K562 (cell line): ENCODE measurements at regions not wholly inside any gene's neighbourhood (a gene's known extent, or its start where the extent isn't known, plus 50 kb on each side); places are given as distances from the start of the nearest gene placed in this dataset.

ENCODE experiments used
- ATAC-seq: fragments of 200-7000 bp; cut with Tn5 transposase; 3 replicates; pipeline ENCODE4 v1.9.1; 2020; ENCODE audit warnings: moderate library complexity
- BruUV-seq: library from RNA; stranded (reverse); fragments of 400-500 nt; replicated peaks from 2 replicates; lab custom pipeline; 2021; lab: Mats Ljungman, UMichigan
- CTCF ChIA-PET: fragments of 300-600 bp; formaldehyde crosslinking; extraction: SDS; loops from one replicate; lab custom pipeline; 2021; ENCODE audit warnings: low intra/inter-chr PET ratio; lab: Yijun Ruan, JAX
- POLR2A ChIA-PET: fragments of 300-600, 350-650 bp; sonication (Branson Sonifier 250); formaldehyde crosslinking; extraction: SDS; loops from one replicate; lab custom pipeline; 2021; ENCODE audit warnings: antibody characterized with exemption, inconsistent platforms; lab: Yijun Ruan, JAX
- DNase-seq, 4 experiments: peaks; one replicate each; pipeline versions ENCODE4 v3.0.0 to v3.0.0-alpha.2; 2011 to 2018; ENCODE audit warnings: low spot score in 3 of 4, mixed read lengths in 3 of 4; ENCODE audit errors: extremely low read depth in 1 of 4
- FAIRE-seq: peaks from 2 replicates; lab custom pipeline; 2011; peaks lifted over from hg19 to GRCh38; lab: Jason Lieb, UNC
- H2AFZ ChIP-seq: 2 replicates; pipeline ENCODE4 v1.6.0; 2011; ENCODE audit warnings: low read depth, low read length, control low read depth, inconsistent platforms
- H3K27ac ChIP-seq: fragments of 200-600 bp; 3 replicates; pipeline ENCODE4 v1.8.0; 2011; ENCODE audit warnings: low read depth, mild to moderate bottlenecking, control low read depth, inconsistent platforms, low read length, moderate library complexity, mixed read lengths; ENCODE audit errors: extremely low read depth
- H3K27me3 ChIP-seq, 2 experiments: fragments of 300-600 bp in 1 of 2; 2 replicates in 1 of 2; 3 replicates in 1 of 2; pipeline versions ENCODE4 v1.6.0 to v1.8.0; 2011; ENCODE audit warnings: inconsistent platforms in 2 of 2, low read length in 2 of 2, mild to moderate bottlenecking in 1 of 2, mixed read lengths in 1 of 2, moderate library complexity in 1 of 2; ENCODE audit not compliant: control insufficient read depth in 2 of 2, insufficient read depth in 2 of 2
- H3K36me3 ChIP-seq: fragments of 300-600 bp; 3 replicates; pipeline ENCODE4 v1.8.0; 2011; ENCODE audit warnings: mild to moderate bottlenecking, low read length, inconsistent platforms; ENCODE audit not compliant: control insufficient read depth, insufficient read depth
- H3K4me1 ChIP-seq, 2 experiments: fragments of 200-600 bp in 1 of 2; replicated peaks in 1 of 2; 2 replicates in 1 of 2; 3 replicates in 1 of 2; pipeline versions ENCODE4 v1.5.1 to v1.8.0; 2011; ENCODE audit warnings: inconsistent platforms in 2 of 2, low read length in 2 of 2, mild to moderate bottlenecking in 1 of 2, mixed read lengths in 1 of 2, moderate library complexity in 1 of 2; ENCODE audit not compliant: control insufficient read depth in 2 of 2, insufficient read depth in 2 of 2
- H3K4me2 ChIP-seq: 2 replicates; pipeline ENCODE4 v1.6.1; 2011; ENCODE audit warnings: low read length, control low read depth, inconsistent platforms, mixed read lengths; ENCODE audit not compliant: insufficient read depth
- H3K4me3 ChIP-seq: fragments of 200-600 bp; sonication (generic), shearing (Covaris generic); 2 replicates; pipeline ENCODE4 v1.5.1; 2016; ENCODE audit warnings: control low read depth, inconsistent platforms
- H3K79me2 ChIP-seq: fragments of 200-600 bp; 3 replicates; pipeline ENCODE4 v1.8.0; 2011; ENCODE audit warnings: low read length, inconsistent platforms; ENCODE audit not compliant: control insufficient read depth, insufficient read depth
- H3K9ac ChIP-seq, 2 experiments: 2 replicates each; pipeline versions ENCODE4 v1.6.0 to v1.6.1; 2011; ENCODE audit warnings: low read depth in 2 of 2, low read length in 2 of 2, control low read depth in 1 of 2, inconsistent platforms in 1 of 2, mild to moderate bottlenecking in 1 of 2, mixed read lengths in 1 of 2; ENCODE audit not compliant: insufficient read depth in 1 of 2
- H3K9me1 ChIP-seq: one replicate; pipeline ENCODE4 v1.6.0; 2011; ENCODE audit warnings: inconsistent platforms, mild to moderate bottlenecking, low read length, moderate library complexity; ENCODE audit not compliant: control insufficient read depth, insufficient read depth
- H3K9me3 ChIP-seq: replicated peaks from 2 replicates; pipeline ENCODE4 v1.5.1; 2011; ENCODE audit warnings: low read depth, low read length, inconsistent platforms; ENCODE audit not compliant: control insufficient read depth, insufficient read depth
- H4K20me1 ChIP-seq: replicated peaks from 2 replicates; pipeline ENCODE4 v1.6.1; 2011; ENCODE audit warnings: low read length, inconsistent platforms, mixed read lengths; ENCODE audit not compliant: control insufficient read depth, insufficient read depth
- CAMTA2 ChIP-seq: fragments of 250-450 bp; sonication (Bioruptor Pico); conservative IDR thresholded peaks from 2 replicates; pipeline ENCODE4 v1.5.1; 2022
- CEBPB ChIP-seq: fragments of 450-650 bp; IDR thresholded peaks from 2 replicates; pipeline ENCODE4 v1.6.1; 2016; ENCODE audit warnings: missing genetic modification characterization, missing compliant biosample characterization
- CHD4 ChIP-seq: fragments of 200-600 bp; sonication (generic); IDR thresholded peaks from 3 replicates; pipeline ENCODE4 v1.6.1; 2012; ENCODE audit warnings: low read depth, mild to moderate bottlenecking, mixed read lengths, low read length, inconsistent platforms; ENCODE audit not compliant: insufficient read depth, insufficient replicate concordance, poor library complexity, severe bottlenecking
- DACH1 ChIP-seq: fragments of 450-650 bp; IDR thresholded peaks from 2 replicates; pipeline ENCODE4 v1.6.1; 2018; ENCODE audit not compliant: partially characterized antibody
- ESRRA ChIP-seq: fragments of 450-650 bp; IDR thresholded peaks from 2 replicates; pipeline ENCODE4 v1.6.1; 2014; ENCODE audit warnings: low read depth, mild to moderate bottlenecking, moderate library complexity, borderline replicate concordance
- FOS ChIP-seq: IDR thresholded peaks from 3 replicates; pipeline ENCODE4 v1.6.1; 2011; ENCODE audit not compliant: insufficient read length; ENCODE audit errors: extremely low read depth
- KLF16 ChIP-seq: IDR thresholded peaks from 2 replicates; pipeline ENCODE4 v1.6.1; 2016; ENCODE audit warnings: antibody characterized with exemption
- PCBP2 ChIP-seq: fragments of 200-400 bp; formaldehyde crosslinking; IDR thresholded peaks from 2 replicates; pipeline ENCODE4 v1.6.1; 2018; ENCODE audit warnings: low read length, low read depth, mild to moderate bottlenecking, moderate library complexity; ENCODE audit not compliant: poor library complexity, severe bottlenecking
- PRMT5 ChIP-seq: sonication (generic); formaldehyde crosslinking; IDR thresholded peaks from 2 replicates; pipeline ENCODE4 v1.5.0; 2020; ENCODE audit warnings: missing genetic modification reagents
- SETDB1 ChIP-seq: IDR thresholded peaks from one replicate; pipeline ENCODE4 v1.6.1; 2012; ENCODE audit warnings: low read length, control low read depth, inconsistent platforms
- SPI1 ChIP-seq: IDR thresholded peaks from 2 replicates; pipeline ENCODE4 v1.6.1; 2011; ENCODE audit warnings: low read depth, low read length, control low read depth, borderline replicate concordance
- ZFP36 ChIP-seq: fragments of 150-350 bp; IDR thresholded peaks from 2 replicates; pipeline ENCODE4 v1.6.1; 2018; ENCODE audit warnings: low read length, low read depth; ENCODE audit not compliant: partially characterized antibody
- ZNF134 ChIP-seq: fragments of 250-450 bp; sonication (Bioruptor Pico); conservative IDR thresholded peaks from 2 replicates; pipeline ENCODE4 v1.4.0; 2020
- ZNF197 ChIP-seq: fragments of 200-800 bp; sonication (Bioruptor generic); IDR thresholded peaks from 2 replicates; pipeline ENCODE4 v1.6.1; 2016; ENCODE audit warnings: low read depth, missing genetic modification characterization, missing compliant biosample characterization
- ZNF212 ChIP-seq: fragments of 450-650 bp; formaldehyde crosslinking; IDR thresholded peaks from 2 replicates; pipeline ENCODE4 v1.4.0; 2020; ENCODE audit warnings: mild to moderate bottlenecking
- ZNF696 ChIP-seq: fragments of 250-450 bp; sonication (Bioruptor Pico); conservative IDR thresholded peaks from 2 replicates; pipeline ENCODE4 v1.4.0; 2020; ENCODE audit warnings: mild to moderate bottlenecking, moderate library complexity
- ZNF699 ChIP-seq: fragments of 250-450 bp; sonication (Bioruptor Pico); IDR thresholded peaks from 2 replicates; pipeline ENCODE4 v1.8.0; 2021; ENCODE audit warnings: mild to moderate bottlenecking, moderate library complexity; ENCODE audit not compliant: insufficient replicate concordance
- WGBS: fragments of 100-300 bp; shearing (Covaris generic); methylation state at CpG from one replicate; pipeline ENCODE4 v1.1.6; 2016; ENCODE audit warnings: low coverage, mixed read lengths; ENCODE audit not compliant: insufficient coverage; ENCODE audit errors: missing lambda C conversion rate; 5-methylcytosine and 5-hydroxymethylcytosine counted together
- in situ Hi-C: fragments of 300-500 bp; cut with MboI; formaldehyde crosslinking; loops from 4 replicates; pipeline ENCODE4 v1.15.0; 2018; ENCODE audit warnings: inconsistent platforms, mixed read lengths
- intact Hi-C: fragments of 100-400 bp; cut with micrococcal nuclease; formaldehyde crosslinking; loops from 2 replicates; pipeline ENCODE4 v1.14.2; 2022

- intact Hi-C loops, result no loop called here
- in situ Hi-C loops, result no loop called here
- Histone ChIP-seq H3K36me3 (no peaks in the 10 kb centered on the region), H3K79me2 (no peaks in the 10 kb centered on the region), H3K9me3 (no peaks in the 10 kb centered on the region), H2AFZ (no peak overlapping the region), H3K27ac (no peak overlapping the region), H3K27me3 (no peaks in the 10 kb centered on the region), H3K4me1 (no peaks in the 10 kb centered on the region), H3K4me2 (no peak overlapping the region), H4K20me1 (no peaks in the 10 kb centered on the region), H3K9ac (no peak overlapping the region), H3K9me1 (no peaks in the 10 kb centered on the region), H3K4me3 (no peak overlapping the region)
- FAIRE-seq (no peak), DNase-seq (no peak), ATAC-seq (no peak)
- TF ChIP-seq ZNF134 (CRISPR knock-in tag) (no peak), SPI1 (no peak), ZNF699 (CRISPR knock-in tag) (no peak), CHD4 (no peak), KLF16 (no peak), ZNF696 (CRISPR knock-in tag) (no peak)
- 4% methylated on average over 6 of the region's 6 CpGs for WGBS
- ChIA-PET CTCF (no interaction called here), POLR2A (no interaction called here)
- no TSS peak for BruUV-seq
Measured at GRCh38 chr12:125889742-125890141, 824.5 kb downstream of the AACS start.

GRCh38 chr12:125890366-125890905 lies 825.2 kb downstream of the AACS start:
- Histone ChIP-seq H3K79me2 (no peaks in the 10 kb centered on the region), H4K20me1 (no peaks in the 10 kb centered on the region), H3K4me2 (no peak overlapping the region), H3K27me3 (no peaks in the 10 kb centered on the region), H3K27ac (no peak overlapping the region), H3K9ac (no peak overlapping the region), H3K9me1 (no peaks in the 10 kb centered on the region), H3K9me3 (no peaks in the 10 kb centered on the region), H3K4me1 (no peaks in the 10 kb centered on the region), H3K36me3 (no peaks in the 10 kb centered on the region), H3K4me3 (no peak overlapping the region), H2AFZ (no peak overlapping the region)
- intact Hi-C loops, result no loop called here
- 0% methylated on average over 7 of the region's 7 CpGs for WGBS
- BruUV-seq, result no TSS peak
- in situ Hi-C loops, result no loop called here
- POLR2A ChIA-PET, result no interaction called here
- ATAC-seq (no peak), FAIRE-seq (no peak), DNase-seq (no peak)
- CTCF ChIA-PET, result no interaction called here
- TF ChIP-seq CAMTA2 (CRISPR knock-in tag) (no peak), ESRRA (no peak), PCBP2 (no peak), SETDB1 (no peak), ZNF197 (no peak), ZFP36 (no peak), ZNF212 (CRISPR knock-in tag) (no peak), FOS (no peak), DACH1 (no peak), PRMT5 (no peak), CEBPB (tag) (no peak)
